ENCODE measurements at regions not wholly inside any gene's neighbourhood (a gene's known extent, or its start where the extent isn't known, plus 50 kb on each side); places are given as distances from the start of the nearest gene placed in this dataset.

GRCh38 chr7:15753887-15754579 is 67.5 kb upstream of the MEOX2 start:
- no peak for TF ChIP-seq CTCF (conservative IDR thresholded peaks at IDR 0.05 in 1 of 2, IDR thresholded peaks at IDR 0.05 in 1 of 2; ENCODE audit: extremely low read depth in 1 of 2, insufficient read depth in 1 of 2, low read depth in 1 of 2, low read length in 2 of 2)
- TF ChIP-seq EZH2 (IDR thresholded peaks at IDR 0.05; ENCODE audit: borderline replicate concordance, low read length): no peak
